ENCODE measurements at regions not wholly inside any gene's neighbourhood (a gene's known extent, or its start where the extent isn't known, plus 50 kb on each side); places are given as distances from the start of the nearest gene placed in this dataset.

DNA sequence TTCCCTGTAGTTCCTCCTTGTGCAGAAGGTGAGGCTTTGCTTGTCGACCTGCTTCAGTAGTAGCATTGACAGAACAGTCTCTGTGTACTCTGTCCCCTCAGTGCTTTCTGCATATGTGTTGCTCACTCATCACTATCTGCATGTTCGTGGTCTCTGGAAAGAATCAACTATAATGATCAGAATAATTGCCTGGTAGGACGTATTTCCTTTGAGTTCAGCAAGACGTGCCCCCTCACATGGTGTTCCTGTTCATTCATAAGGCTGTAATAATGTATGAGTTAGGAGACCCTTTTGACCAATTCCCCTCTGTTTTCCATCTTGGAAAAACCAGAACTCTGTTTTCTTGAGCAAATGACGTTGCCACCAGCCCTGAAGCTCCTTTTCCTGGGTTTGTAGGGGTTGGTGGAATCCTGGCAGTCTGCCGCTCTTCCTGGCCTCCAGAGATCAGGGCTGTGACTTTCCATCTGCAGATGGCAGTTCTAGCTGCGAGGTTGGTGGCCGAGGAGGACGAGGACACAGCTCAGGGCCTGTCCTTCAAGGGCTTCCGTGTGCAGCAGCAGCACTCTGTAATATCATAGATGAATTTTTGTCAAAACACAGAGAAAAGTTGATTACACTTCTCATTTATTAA is 61.9 kb downstream of the EXOSC2 start:
- DNase-seq (ENCODE audit: low spot score): no peak

DNA sequence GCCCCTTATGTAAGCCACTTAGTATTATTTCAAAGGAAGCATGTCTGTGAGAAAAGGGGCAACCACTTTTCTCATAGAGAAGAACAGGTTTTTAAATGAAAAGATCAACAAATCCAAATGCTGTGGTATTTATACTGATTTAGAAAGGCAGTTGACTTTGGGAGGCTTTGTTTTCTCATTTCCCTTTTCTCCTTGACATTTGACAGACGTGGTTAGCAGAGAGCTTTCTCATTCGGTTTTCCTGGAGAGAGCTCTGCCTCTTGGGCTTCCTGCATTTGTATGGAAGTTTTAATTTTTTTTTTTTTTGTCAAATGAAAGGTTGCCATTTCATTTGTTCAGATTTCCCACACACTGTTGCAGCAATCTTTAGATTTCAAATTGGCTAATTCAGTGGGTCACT is 62.5 kb downstream of the EXOSC2 start:
- no peak for DNase-seq (ENCODE audit: low spot score)

DNA sequence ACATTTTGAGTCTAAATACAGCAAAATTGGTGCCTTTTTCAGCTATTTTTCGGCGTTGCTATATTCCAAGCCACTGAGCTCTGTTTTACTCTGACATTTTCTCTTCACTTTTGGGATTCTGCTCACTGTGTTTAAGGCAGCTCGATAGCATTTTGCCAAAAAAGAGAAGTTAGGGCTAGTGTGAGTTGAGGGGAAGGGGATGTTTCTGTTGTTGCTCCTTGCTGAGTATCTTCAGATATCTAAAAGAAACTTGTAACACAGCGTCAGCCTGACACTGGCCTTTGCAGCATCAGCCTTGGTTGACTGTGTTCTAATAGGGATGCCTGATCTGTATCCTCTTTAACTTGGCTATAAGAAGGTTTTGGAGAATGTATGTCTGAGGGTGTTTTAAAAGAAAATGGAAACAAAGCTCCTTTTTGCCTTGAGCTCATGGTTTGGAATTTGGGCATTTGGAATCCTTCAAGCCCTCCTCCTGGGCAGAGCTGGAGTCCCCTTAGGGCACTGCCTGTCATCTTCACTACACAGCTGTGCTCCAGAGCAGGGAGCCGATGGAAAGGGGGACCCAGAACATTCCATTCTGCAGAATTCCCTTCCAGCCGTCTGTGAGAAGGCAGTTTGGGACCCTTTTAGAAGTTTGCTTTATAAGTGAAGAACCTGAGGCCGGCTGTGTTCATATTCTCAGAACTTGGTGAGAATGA is 63.0 kb downstream of the EXOSC2 start:
- DNase-seq (ENCODE audit: low spot score): no peak

DNA sequence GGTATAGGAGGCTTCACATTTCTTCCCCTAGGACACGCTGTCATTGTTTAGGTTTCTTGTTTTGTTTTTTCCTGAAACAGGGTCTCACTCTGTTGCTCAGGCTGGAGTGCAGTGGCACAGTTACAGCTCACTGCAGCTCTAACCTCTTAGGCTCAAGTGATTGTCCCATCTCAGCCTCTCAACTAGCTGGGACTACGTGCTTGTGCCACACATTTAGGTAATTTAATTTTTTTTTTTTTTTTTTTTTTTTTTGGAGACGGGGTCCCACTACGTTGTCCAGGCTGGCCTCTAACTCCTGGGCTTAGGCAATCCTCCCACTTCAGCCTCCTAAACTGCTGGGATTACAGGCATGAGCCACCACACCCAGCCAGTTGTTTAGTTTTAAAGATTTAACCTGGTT is 66.2 kb downstream of the EXOSC2 start:
- DNase-seq (ENCODE audit: low spot score): no peak

DNA sequence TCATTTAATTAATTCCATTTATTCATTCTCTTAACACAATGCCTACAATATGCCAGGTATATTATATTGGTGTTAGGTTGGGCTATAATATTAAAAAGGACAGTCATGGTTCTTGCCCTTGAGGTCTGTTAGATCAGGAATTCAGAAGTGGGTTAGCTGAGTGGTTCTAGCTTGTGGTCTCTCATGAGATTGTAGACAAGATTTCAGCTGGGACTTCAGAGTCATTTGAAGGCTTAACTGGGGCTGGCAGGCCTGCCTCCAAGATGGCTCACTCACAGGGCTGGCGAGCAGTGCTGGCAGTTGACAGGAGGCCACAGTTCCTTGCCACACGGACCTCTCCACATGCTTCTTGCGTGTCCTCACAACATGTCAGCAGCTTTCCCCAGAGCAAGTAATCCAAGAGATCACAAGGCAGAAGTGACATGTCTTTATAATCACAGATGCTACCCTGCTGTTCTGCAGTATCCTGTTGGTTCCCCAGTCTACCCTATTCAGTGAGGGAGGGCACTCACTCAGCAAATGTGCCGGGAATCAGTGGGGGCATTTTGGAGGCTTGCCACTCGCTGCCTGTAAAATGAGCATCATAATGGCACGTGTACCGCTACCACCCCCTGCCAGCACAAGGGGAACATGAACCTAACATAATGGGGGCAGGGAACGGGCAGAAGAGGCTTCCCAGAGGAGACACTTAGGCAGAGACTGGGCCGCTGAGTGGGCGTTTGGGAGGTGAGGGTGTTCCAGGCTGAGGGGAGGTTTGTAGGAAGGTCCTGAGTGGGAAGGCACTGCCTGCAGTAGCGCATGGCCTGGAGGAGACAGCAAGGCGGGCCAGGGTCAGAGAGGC is 70.0 kb downstream of the EXOSC2 start:
- DNase-seq (ENCODE audit: low spot score): no peak

DNA sequence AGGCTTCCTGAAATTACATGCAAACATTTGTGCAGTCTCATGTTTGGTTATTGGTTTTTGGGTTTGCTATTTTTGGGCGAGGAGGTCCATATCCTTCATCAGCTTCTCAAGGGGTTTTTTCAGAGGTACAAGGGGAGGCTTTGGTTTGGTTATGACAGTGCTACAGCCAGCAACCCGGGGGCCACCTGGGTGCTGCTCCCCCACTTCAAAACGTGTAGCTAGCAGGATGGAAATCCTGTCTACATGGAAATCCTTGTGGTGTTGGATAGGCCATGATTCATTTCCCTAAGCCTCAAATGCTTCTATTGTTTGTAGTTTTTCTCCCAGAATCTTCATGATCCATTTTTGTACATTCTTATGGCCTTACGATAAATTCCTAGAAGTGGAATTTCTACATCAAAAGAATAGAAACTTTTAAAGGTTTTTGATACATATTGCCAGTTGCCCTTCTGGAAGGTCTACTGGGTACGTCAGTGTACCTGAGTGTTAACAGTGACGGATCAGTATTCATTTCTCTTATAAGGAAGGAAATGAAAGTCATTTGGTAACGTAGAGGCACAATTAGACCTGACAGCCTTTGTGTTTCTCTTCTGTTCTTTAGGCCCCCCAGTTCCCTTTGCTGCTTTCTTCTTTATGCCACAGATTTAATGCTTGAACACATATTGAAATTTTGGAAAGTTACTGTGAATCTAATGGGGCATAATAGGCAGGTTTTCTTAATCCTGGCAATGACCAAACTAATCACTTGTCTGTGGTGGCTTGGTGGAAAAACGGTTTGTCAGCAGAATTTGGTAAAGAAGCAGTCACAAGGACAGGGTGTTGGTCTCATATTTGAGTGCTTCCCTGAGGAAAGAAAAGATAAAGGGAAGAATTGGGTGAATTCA is 69.7 kb upstream of the ABL1 start:
- DNase-seq (ENCODE audit: low spot score): no peak

DNA sequence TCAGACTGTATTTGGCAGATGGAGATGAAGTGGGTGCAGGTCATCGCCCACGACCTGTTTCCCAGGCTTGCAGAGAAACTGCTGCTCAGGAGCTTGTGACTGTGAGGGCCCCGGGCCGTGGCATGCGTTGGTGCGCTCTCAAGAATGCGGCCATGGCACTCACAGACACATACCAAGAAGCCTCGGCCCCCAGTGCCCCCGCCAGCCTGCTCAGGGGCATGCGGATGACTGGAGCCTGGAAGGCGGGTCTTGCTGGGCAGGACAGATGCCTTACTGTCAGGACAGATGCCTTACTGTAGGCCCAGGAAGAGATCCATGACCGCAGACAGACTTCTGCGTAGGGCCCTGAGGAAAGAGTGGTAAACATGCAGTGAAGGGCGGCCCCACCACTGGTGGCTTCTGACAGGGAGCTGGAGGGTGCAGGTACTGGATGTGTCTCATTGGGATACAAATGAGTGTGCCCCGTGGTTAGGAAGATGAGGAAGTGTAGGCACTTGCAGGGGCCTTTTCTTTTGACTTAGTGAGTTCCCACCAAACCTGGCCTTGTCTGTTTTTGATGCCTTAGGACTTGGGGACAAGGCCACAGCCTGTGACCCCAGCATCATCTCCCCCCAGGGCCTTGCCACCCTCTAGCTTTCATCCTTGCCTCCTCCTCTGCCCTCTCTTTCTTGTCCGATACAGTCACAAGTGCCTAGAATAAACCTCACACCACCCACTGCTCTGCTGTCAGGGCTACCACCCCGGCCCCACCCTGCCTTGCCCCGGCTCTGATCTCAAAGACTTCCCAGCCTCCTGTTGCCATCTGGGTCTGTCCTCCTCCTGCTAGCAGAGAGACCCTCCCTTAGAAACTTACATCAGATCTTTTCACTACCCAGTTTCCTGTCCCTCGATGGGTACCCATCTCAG is 68.8 kb upstream of the ABL1 start:
- no peak for DNase-seq (ENCODE audit: low spot score)

DNA sequence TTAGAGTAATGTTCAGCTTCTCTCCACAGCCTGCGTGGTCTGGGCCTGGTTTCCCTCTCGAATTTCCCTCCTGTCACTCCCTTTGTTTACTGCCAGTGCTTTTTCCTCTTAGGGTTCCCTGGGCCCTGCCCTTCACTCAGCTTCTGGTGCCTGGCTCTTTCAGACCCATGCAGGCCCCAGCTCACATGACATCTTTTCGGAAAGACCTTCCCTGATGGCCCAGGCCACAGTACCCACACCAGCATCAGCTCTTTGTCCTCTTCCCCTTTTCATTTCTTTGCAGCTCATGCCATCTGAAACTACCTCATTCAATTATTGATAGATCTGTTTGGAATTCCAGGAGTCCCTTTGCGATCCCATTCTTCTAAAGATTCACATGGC is 68.1 kb upstream of the ABL1 start:
- DNase-seq (ENCODE audit: low spot score): no peak

DNA sequence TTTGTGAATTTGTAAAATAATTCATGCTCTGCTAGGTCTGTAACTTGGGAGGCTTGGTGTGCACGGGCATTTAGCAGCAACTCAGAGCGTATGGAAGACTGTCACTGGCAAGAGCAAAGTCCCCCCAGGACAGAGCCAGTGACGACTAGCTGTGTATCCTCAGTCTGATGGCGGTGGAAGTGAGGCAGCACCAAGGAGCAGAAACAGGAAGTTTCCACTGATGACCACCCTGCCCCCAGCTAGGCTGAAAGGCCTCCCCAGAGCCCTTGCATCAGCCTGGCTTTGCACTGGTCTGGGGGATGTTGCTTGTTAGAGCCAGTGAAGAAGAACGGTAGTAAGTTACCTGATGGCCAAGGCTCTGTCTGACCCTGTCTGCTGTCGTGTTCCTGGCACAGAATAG is 66.8 kb upstream of the ABL1 start:
- DNase-seq (ENCODE audit: low spot score): no peak

DNA sequence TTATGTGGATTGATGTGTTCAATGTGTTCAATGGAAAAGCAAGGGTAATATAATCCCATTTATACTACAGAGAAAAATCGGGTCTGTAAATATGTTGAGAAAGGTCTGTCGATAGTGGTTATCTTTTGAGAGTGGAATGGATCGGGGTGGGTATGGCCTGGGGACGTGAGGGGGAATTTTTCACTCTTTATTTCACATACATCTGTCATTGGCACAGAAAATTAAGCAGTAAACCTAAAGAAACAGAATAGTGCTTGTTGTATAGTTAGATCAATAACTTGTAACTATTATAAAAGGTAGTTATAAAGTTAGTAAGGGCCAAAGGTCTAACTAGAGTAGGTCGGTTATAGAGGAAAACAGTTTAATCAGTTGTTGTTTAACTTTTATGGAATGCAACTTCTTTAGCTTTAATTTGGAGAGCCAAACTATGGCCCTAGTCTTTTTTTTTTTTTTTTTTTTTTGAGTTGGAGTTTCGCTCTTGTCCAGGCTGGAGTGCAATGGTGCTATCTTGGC is 66.1 kb upstream of the ABL1 start:
- DNase-seq (ENCODE audit: low spot score): no peak

DNA sequence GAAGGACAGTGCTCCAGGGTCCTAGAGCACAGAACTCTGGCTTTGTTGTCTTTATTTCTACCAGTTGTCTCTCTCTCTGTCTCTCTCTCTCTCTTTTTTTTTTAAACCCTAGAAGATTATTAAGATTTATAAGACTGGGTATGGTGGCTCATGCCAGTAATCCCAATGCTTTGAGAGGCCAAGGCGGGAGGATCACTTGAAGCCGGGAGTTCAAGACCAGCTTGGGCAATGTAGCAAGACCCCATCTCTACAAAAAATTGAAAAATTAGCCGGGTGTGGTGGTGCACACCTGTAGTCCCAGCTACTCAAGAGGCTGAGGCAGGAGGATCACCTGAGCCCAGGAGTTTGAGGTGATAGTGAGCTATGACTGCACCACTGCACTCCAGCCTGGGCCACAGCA is 65.0 kb upstream of the ABL1 start:
- no peak for DNase-seq (ENCODE audit: low spot score)

DNA sequence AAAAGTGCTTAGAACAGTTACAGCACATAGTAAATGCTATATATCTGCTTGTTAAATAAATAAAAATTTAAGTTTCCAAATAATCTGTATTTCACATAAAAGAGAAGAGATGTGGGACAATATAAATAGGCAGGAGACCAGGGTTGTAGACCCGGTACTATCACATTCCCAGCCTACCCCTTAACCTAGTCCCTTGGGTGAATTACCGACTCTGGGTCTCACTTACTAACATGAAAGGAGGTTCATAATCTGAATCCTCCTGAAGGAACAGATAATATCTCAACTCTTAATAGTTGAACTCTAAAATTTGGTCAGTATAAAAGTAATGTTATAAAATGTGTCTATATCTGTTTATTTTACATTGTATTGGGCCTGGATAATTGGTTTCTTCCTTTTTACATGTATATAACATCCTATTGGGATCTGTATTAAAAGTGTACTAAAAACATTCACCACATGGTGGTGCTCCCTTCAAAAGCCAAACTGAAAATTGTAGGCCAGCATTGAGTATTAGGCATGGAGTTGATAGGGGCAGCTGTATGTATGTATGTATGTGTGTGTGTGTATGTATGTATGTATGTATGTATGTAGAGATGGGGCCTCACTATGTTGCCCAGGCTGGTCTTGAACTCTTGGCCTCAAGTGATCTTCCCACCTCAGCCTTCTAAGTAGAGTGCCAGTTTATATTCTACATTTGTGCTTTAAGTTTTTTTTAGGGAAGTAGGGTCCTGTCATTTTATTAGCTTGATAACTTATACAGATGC is 64.2 kb upstream of the ABL1 start:
- peak; percentile 85 for DNase-seq (ENCODE audit: low spot score)

DNA sequence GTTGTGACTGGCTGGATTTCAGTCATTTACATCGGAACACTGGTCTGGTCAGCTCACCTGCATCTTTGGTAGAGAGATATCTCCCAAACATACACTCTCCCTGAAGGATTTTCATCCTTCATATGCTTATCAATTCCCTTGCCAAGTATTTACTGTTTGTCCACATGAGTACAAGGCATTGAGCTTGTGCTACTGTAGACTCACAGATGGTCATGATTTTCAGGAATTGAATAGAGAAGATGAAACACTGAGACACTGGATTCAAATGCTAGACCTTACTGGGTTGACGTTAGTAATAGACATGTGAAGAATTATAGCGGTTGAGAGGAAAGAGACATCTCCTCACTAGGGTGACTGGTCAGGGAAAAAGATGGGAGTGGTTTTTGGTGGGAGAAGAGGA is 62.9 kb upstream of the ABL1 start:
- no peak for DNase-seq (ENCODE audit: low spot score)

DNA sequence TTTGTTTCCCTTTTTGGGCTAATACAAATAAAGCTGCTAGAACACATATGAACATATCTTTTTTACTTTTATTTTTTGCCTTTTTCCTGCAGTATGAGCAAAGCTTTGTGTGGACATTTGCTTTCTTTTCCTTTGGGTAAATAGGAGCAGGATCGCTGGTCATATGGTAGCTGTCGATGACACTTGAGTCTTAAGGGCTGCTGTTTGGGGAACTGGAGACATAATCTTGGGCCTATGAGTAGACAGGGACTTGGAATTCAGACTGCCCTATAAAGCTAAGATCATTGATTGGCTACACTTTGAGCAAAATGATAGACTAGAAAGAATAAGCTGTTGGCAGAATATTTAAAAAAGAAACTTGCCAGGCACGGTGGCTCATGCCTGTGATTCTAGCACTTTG is 60.9 kb upstream of the ABL1 start:
- DNase-seq (ENCODE audit: low spot score): no peak

DNA sequence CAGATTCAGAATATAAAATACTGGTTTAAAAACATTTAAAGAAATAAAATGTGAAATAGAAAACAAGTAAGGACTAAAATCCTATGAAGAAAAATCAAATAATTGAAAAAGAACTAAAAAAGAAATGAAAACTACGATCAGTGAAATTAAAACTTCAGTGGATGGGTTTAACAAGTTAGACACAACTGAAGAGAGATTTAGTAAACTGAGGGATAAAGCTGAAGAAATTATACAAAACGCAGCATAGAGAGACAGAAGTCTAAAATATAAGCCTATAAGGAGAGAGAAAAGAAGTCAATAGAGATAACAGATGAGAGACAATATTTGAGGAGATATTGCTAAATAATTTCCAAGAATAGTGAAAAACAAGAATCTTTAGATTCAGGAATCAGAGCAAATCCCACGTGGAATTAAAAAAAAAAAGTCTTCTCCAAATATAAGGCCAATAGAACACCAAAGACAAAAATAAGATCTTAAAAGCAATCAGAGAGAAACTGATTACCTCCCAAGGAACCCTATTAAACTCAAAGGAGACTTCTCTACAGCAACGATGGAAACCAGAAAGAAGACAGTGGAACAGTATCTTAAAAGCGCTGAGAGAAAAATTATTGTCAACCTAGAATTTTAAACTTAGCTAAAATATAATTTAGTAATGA is 59.6 kb upstream of the ABL1 start:
- no peak for DNase-seq (ENCODE audit: low spot score)

DNA sequence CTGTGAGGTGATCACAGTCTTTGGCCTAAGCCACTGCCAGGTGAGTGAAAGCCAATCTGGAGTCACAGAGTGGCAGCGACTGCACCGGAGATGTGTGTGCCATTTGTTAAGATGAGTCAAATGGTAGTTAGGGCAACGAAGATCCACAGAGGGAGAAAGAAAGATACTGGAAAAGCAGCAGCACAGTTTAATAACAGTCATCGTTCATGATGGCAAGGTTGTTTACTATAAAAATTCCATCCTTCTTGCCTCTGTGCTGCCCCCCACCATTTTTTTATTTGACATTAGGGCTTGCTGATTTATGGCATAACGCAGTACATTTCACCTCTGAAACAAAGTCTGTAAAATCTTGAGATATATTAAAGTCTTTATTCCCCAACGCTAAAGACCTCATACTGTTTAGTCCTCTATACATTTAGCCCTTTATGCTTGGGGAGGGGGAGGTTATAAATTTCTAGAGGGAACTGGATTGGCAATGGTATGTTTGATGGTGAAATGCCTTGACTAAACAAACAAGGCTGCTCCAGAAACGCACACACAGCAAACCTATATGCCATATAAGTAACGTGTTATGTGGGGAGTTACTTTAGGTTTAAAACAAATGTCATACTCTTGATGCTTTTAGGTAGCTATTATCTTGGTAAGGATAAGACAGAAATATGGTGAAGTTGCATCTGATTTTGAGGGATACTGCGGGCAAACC is 55.8 kb upstream of the ABL1 start:
- no peak for DNase-seq (ENCODE audit: low spot score)

DNA sequence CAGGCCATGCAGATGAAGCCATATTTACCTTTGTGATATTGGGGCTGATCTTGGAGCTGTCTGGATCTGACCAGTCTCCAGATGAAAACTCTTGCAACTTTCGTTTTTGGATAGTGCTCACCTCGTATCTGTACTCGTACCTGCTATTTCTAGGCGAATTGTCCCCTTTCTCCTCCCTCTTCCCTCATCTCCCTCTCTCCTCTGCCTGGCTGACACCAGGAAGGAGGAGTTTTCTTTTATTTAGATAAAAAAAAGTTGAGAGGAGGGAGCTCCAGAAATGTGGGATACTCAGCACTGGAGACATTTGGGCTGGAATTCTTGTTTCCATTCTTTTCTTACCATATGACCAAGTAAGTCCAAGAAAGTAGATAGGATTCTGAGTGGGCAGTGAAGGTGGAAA is 54.6 kb upstream of the ABL1 start:
- DNase-seq (ENCODE audit: low spot score): no peak

DNA sequence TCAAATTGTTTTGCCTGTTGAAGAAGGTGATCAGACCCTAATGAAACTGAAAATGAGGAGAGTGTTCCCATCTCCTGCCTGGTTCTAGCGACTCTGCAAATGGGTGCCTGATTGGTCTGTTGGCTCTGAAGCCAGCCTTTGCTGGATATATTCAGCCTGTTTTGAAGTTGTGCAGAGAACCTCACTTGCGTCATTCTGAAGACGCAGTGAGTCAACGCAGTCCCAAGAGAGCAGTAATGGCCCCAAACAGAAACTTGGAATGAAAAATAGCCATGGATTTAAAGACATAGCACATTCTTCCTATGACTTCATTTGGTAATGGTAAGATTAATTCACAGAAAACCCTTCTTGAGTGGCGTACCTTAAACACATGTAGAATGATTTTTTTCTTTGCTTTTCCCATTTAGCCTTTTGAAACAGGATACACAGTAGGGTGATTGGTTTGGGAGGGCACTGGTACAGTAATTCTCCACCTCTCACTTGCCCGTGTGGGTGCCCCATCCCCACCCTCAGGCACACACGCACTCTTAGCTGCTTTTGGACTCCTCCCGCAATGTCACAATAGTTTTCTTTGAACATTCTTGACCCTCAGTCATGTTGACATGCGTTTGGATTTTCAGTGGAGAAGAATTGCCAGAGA is 54.1 kb upstream of the ABL1 start:
- no peak for DNase-seq (ENCODE audit: low spot score)

DNA sequence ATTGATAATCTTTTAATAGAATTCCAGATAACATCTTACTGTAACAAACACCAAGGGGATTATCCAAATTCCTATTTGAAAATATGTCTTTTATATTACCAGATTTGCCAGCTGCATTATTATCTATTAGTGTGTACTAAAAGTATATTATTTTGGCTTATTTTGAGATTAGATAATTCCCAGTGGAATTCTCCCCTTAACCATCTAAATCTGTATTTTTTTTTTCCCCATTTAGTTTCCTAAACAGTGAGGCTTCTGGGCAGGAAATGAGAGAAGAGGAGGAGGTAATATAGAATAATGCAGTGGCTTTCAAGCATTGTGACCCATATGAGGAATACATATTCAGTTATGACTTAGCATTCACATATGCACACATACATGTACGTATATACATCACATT is 53.5 kb upstream of the ABL1 start:
- DNase-seq (ENCODE audit: low spot score): no peak

All from RKO (cell line).